Gastrocnemius medialis (tissue), 4 donors: ENCODE measurements at regions not wholly inside any gene's neighbourhood (a gene's known extent, or its start where the extent isn't known, plus 50 kb on each side); places are given as distances from the start of the nearest gene placed in this dataset.

Experiments
- ATAC-seq, 2 donors: fragments of 150-250 bp; one replicate each; pipeline ENCODE4 v1.9.1; 2016
- DNase-seq, 2 donors: peaks; one replicate each; pipeline ENCODE4 v3.0.0-alpha.2; 2019
- H3K27ac ChIP-seq, 4 donors: fragments of 200-600 bp; sonication (generic); 1 replicate in 1 of 4; 2 replicates in 3 of 4; pipeline ENCODE4 v1.5.1; 2016 to 2018; ENCODE audit warnings: mild to moderate bottlenecking in 2 of 4, moderate library complexity in 1 of 4
- H3K27me3 ChIP-seq, 3 donors: fragments of 200-600 bp; sonication (generic) in 2 of 3; 1 replicate in 1 of 3; 2 replicates in 2 of 3; pipeline versions ENCODE4 v1.5.1 to v1.6.0; 2016 to 2019; ENCODE audit warnings: mild to moderate bottlenecking in 1 of 3, moderate library complexity in 1 of 3
- H3K36me3 ChIP-seq, 2 donors: fragments of 200-600 bp; sonication (generic) in 1 of 2; one replicate each; pipeline ENCODE4 v1.5.1; 2017 to 2018
- H3K4me1 ChIP-seq, 2 donors: fragments of 200-600 bp; sonication (generic) in 1 of 2; one replicate each; pipeline ENCODE4 v1.5.1; 2016 to 2017; ENCODE audit warnings: mild to moderate bottlenecking in 2 of 2
- H3K4me3 ChIP-seq, 4 donors: fragments of 200-600 bp; sonication (generic) in 3 of 4; 1 replicate in 1 of 4; 2 replicates in 3 of 4; pipeline ENCODE4 v1.5.1; 2016 to 2019; ENCODE audit warnings: mild to moderate bottlenecking in 2 of 4
- H3K9me3 ChIP-seq, 3 donors: fragments of 200-600 bp; sonication (generic) in 2 of 3; 1 replicate in 1 of 3; 2 replicates in 2 of 3; pipeline ENCODE4 v1.5.1; 2016 to 2019
- POLR2A ChIP-seq, 2 donors: fragments of 450-650 bp; IDR thresholded peaks; one replicate each; pipeline ENCODE4 v1.6.1; 2017; ENCODE audit warnings: antibody characterized with exemption in 2 of 2, mild to moderate bottlenecking in 2 of 2, moderate library complexity in 2 of 2
- in situ Hi-C, 4 donors: fragments of 200-750 bp; cut with MboI; loops; one replicate each; pipeline versions ENCODE4 v1.15.0 to v1.8.0; 2017; ENCODE audit warnings: low sequenced_read_pairs in 4 of 4
- intact Hi-C: fragments of 100-400 bp; cut with DNase I; formaldehyde crosslinking; loops from one replicate; pipeline ENCODE4 v1.15.1; 2023; ENCODE audit warnings: low total_unique reads
- TF ChIP-seq, protein P1 (sequence below), 5 experiments: fragments of 450-650 bp in 3 of 5; fragments of 200-600 bp in 2 of 5; sonication (generic) in 2 of 5; IDR thresholded peaks in 4 of 5; conservative IDR thresholded peaks in 1 of 5; 1 replicate in 4 of 5; 2 replicates in 1 of 5; pipeline ENCODE4 v1.5.1; 2016 to 2019; ENCODE audit warnings: antibody characterized with exemption in 5 of 5, mild to moderate bottlenecking in 3 of 5, moderate library complexity in 3 of 5

DNA sequence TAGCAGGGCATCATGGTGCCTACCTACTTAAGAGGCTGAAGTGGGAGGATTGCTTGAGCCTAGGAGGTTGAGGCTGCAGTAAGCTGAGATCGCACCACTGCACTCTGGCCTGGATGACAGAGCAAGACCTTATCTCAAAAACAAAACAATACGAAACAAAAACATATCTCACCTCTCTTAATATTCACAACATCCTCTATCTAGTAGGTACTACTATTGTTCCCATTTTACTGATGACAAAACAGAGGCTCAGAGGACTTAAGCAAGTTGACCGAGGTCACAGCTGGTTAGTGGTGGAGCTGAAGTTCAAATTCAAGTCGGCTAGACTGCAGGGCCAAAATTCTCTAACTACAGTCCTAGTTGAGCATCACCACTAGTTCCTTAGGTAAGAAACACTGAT, 172.3 kb upstream of the EEA1 start:
- no peak for ATAC-seq

DNA sequence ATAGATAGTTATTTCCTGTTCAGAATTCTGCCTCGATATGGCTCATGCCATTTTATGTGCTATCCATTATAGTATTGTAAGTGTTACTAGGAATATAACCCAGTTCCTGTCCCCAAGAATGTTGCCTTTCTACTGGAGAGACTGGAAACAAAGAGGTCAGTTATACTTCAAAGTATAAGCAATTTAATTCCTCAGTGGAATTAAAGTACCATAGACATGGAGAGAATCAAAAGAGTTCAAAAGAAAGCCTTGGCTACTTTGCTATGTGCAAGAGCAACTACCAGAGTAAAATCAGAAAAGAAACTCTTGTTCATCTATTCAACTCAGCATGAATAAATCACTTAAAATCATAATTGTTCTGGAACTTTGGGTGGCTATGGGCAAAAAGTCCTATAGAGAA, 173.2 kb upstream of the EEA1 start:
- ATAC-seq (no peak), DNase-seq (no peak)
- TF ChIP-seq, protein P1, sequence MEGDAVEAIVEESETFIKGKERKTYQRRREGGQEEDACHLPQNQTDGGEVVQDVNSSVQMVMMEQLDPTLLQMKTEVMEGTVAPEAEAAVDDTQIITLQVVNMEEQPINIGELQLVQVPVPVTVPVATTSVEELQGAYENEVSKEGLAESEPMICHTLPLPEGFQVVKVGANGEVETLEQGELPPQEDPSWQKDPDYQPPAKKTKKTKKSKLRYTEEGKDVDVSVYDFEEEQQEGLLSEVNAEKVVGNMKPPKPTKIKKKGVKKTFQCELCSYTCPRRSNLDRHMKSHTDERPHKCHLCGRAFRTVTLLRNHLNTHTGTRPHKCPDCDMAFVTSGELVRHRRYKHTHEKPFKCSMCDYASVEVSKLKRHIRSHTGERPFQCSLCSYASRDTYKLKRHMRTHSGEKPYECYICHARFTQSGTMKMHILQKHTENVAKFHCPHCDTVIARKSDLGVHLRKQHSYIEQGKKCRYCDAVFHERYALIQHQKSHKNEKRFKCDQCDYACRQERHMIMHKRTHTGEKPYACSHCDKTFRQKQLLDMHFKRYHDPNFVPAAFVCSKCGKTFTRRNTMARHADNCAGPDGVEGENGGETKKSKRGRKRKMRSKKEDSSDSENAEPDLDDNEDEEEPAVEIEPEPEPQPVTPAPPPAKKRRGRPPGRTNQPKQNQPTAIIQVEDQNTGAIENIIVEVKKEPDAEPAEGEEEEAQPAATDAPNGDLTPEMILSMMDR (IDR thresholded peaks at IDR 0.05 in 4 of 5, conservative IDR thresholded peaks at IDR 0.05 in 1 of 5) = no peak
- TF ChIP-seq POLR2A (IDR thresholded peaks at IDR 0.05) = no peak
- Histone ChIP-seq H3K27me3 (no peaks in the 10 kb centered on the region), H3K36me3 (no peaks in the 10 kb centered on the region), H3K27ac (peak overlapping the region in 2 of 4 donors; percentile 58 to 70), H3K4me3 (no peak overlapping the region), H3K9me3 (no peaks in the 10 kb centered on the region), H3K4me1 (peaks cover 11% of the 10 kb centered on the region in 2 donors)
- intact Hi-C loops = no loop called here
- in situ Hi-C loops = no loop called here

More for the DNA sequence above, 172.3 kb upstream of the EEA1 start:
- DNase-seq = no peak
- H3K9me3 ChIP-seq = no peaks in the 10 kb centered on the region
- in situ Hi-C loops = no loop called here
- intact Hi-C loops = no loop called here
- no peak overlapping the region for H3K27ac ChIP-seq
- no peak overlapping the region for H3K4me3 ChIP-seq
- H3K36me3 ChIP-seq = no peaks in the 10 kb centered on the region
- H3K4me1 ChIP-seq = peaks cover 11% of the 10 kb centered on the region in 2 donors
- TF ChIP-seq POLR2A (IDR thresholded peaks at IDR 0.05) = no peak
- TF ChIP-seq, protein P1 (IDR thresholded peaks at IDR 0.05 in 4 of 5, conservative IDR thresholded peaks at IDR 0.05 in 1 of 5) = no peak
- no peaks in the 10 kb centered on the region for H3K27me3 ChIP-seq

GRCh38 chr12:93102744-93103143, 173.6 kb upstream of the EEA1 start:
- ATAC-seq = no peak
- TF ChIP-seq, protein P1 (IDR thresholded peaks at IDR 0.05 in 4 of 5, conservative IDR thresholded peaks at IDR 0.05 in 1 of 5) = no peak
- no peak for TF ChIP-seq POLR2A (IDR thresholded peaks at IDR 0.05)
- H3K4me3 ChIP-seq = no peak overlapping the region
- no peak for DNase-seq
- in situ Hi-C loops (no loop called here), intact Hi-C loops (no loop called here)
- no peaks in the 10 kb centered on the region for H3K27me3 ChIP-seq
- peak overlapping the region; percentile 37 to 70 (median 53) for H3K27ac ChIP-seq
- peaks cover 11% of the 10 kb centered on the region in 2 donors for H3K4me1 ChIP-seq
- H3K9me3 ChIP-seq = no peaks in the 10 kb centered on the region
- H3K36me3 ChIP-seq = no peaks in the 10 kb centered on the region

- no peak overlapping the region for H3K4me3 ChIP-seq
- in situ Hi-C loops (no loop called here), intact Hi-C loops (no loop called here)
- no peaks in the 10 kb centered on the region for H3K36me3 ChIP-seq
- H3K27ac ChIP-seq = peak overlapping the region; percentile 37 to 70 (median 53)
- TF ChIP-seq POLR2A (IDR thresholded peaks at IDR 0.05) = no peak
- TF ChIP-seq, protein P1 (IDR thresholded peaks at IDR 0.05 in 4 of 5, conservative IDR thresholded peaks at IDR 0.05 in 1 of 5) = no peak
- no peaks in the 10 kb centered on the region for H3K9me3 ChIP-seq
- DNase-seq (peak in 1 of 2 donors; percentile 51), ATAC-seq (peak; percentile 72 to 76)
- H3K4me1 ChIP-seq = peaks cover 11% of the 10 kb centered on the region in 2 donors
- no peaks in the 10 kb centered on the region for H3K27me3 ChIP-seq
These were observed 174.1 kb upstream of the EEA1 start for GRCh38 chr12:93103154-93103553.

DNA sequence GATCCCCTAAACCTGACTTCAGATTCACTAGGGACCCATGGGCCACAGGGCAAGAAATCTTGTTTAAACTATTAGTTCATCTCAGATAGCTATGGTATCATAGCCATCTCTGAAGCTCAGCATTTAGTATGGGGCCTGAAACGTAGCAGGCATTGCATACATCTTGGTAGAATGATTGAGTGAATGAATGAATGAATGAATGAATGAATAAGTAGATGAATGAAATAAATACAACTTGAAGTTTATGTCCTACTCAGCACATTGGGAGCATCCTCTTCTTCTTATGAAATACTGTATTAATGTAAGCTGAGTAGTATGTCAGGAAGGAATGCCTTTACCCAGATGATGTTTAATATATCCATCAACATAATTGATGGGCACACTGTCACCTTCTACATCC, 175.4 kb upstream of the EEA1 start:
- H3K4me1 ChIP-seq = peaks cover 11 to 22% of the 10 kb centered on the region in 2 donors
- H3K27me3 ChIP-seq = no peaks in the 10 kb centered on the region
- no peaks in the 10 kb centered on the region for H3K9me3 ChIP-seq
- in situ Hi-C loops = no loop called here
- no peak for ATAC-seq
- DNase-seq = no peak
- TF ChIP-seq, protein P1 (IDR thresholded peaks at IDR 0.05 in 4 of 5, conservative IDR thresholded peaks at IDR 0.05 in 1 of 5) = no peak
- TF ChIP-seq POLR2A (IDR thresholded peaks at IDR 0.05) = no peak
- H3K4me3 ChIP-seq = no peak overlapping the region
- H3K27ac ChIP-seq = no peak overlapping the region
- H3K36me3 ChIP-seq = no peaks in the 10 kb centered on the region
- intact Hi-C loops = no loop called here
